Mesenchymal stem cell (in vitro differentiated cells and primary cell): ENCODE measurements at regions not wholly inside any gene's neighbourhood (a gene's known extent, or its start where the extent isn't known, plus 50 kb on each side); places are given as distances from the start of the nearest gene placed in this dataset.

Experiments used
- DNase-seq: peaks from one replicate; pipeline ENCODE4 v3.0.0-alpha.2; 2013
- H2AFZ ChIP-seq: one replicate; pipeline ENCODE4 v1.6.1; 2013; ENCODE audit warnings: low read depth, mild to moderate bottlenecking, control low read depth, inconsistent platforms, low read length, moderate library complexity
- H2AK5ac ChIP-seq: 2 replicates; pipeline ENCODE4 v1.6.1; 2013; ENCODE audit warnings: low read length, moderate library complexity, mild to moderate bottlenecking, inconsistent platforms; ENCODE audit not compliant: severe bottlenecking
- H2BK120ac ChIP-seq: one replicate; pipeline ENCODE4 v1.6.1; 2013; ENCODE audit warnings: low read depth, mild to moderate bottlenecking, inconsistent platforms, low read length, moderate library complexity
- H2BK12ac ChIP-seq, 2 experiments: one replicate each; pipeline ENCODE4 v1.6.1; 2013; ENCODE audit warnings: inconsistent platforms in 2 of 2, low read length in 2 of 2, mild to moderate bottlenecking in 2 of 2, moderate library complexity in 2 of 2, control low read depth in 1 of 2
- H2BK15ac ChIP-seq: one replicate; pipeline ENCODE4 v1.6.1; 2013; ENCODE audit warnings: mild to moderate bottlenecking, low read depth, inconsistent platforms; ENCODE audit not compliant: poor library complexity, severe bottlenecking
- H2BK5ac ChIP-seq: 2 replicates; pipeline ENCODE4 v1.6.1; 2013; ENCODE audit warnings: low read depth, mild to moderate bottlenecking, low read length, control low read depth, inconsistent platforms; ENCODE audit not compliant: poor library complexity, severe bottlenecking
- H3K14ac ChIP-seq, 2 experiments: one replicate each; pipeline ENCODE4 v1.6.1; 2013; ENCODE audit warnings: inconsistent platforms in 2 of 2, low read length in 2 of 2, control low read depth in 1 of 2, mild to moderate bottlenecking in 1 of 2, moderate library complexity in 1 of 2
- H3K18ac ChIP-seq, 2 experiments: one replicate each; pipeline ENCODE4 v1.6.1; 2013; ENCODE audit warnings: inconsistent platforms in 2 of 2, low read length in 2 of 2, control low read depth in 1 of 2, low read depth in 1 of 2, mild to moderate bottlenecking in 1 of 2
- H3K23ac ChIP-seq, 2 experiments: one replicate each; pipeline ENCODE4 v1.6.1; 2013; ENCODE audit warnings: inconsistent platforms in 2 of 2, low read length in 2 of 2, mild to moderate bottlenecking in 2 of 2, moderate library complexity in 2 of 2, control low read depth in 1 of 2
- H3K27ac ChIP-seq: 2 replicates; pipeline ENCODE4 v1.5.1; 2013; ENCODE audit warnings: mild to moderate bottlenecking, moderate library complexity, low read length, control low read depth, inconsistent platforms; ENCODE audit not compliant: poor library complexity, severe bottlenecking
- H3K27me3 ChIP-seq, 2 experiments: 2 replicates each; pipeline versions ENCODE4 v1.6.1 to v1.7.0; 2013; ENCODE audit warnings: low read length in 2 of 2, mild to moderate bottlenecking in 2 of 2, moderate library complexity in 2 of 2, control low read depth in 1 of 2, inconsistent platforms in 1 of 2; ENCODE audit not compliant: control insufficient read depth in 1 of 2, insufficient read depth in 1 of 2
- H3K36me3 ChIP-seq, 2 experiments: 2 replicates each; pipeline versions ENCODE4 v1.6.1 to v1.7.0; 2013; ENCODE audit warnings: low read length in 2 of 2, control low read depth in 1 of 2, inconsistent platforms in 1 of 2, low read depth in 1 of 2, mild to moderate bottlenecking in 1 of 2; ENCODE audit not compliant: insufficient read depth in 2 of 2, control insufficient read depth in 1 of 2
- H3K4ac ChIP-seq, 2 experiments: one replicate each; pipeline ENCODE4 v1.6.1; 2013; ENCODE audit warnings: inconsistent platforms in 2 of 2, low read length in 2 of 2, mild to moderate bottlenecking in 2 of 2, moderate library complexity in 2 of 2, control low read depth in 1 of 2, low read depth in 1 of 2
- H3K4me1 ChIP-seq: 2 replicates; pipeline ENCODE4 v1.6.1; 2013; ENCODE audit warnings: low read depth, low read length, control low read depth; ENCODE audit not compliant: control insufficient read depth, insufficient read depth
- H3K4me2 ChIP-seq: 2 replicates; pipeline ENCODE4 v1.6.1; 2013; ENCODE audit warnings: low read length, mild to moderate bottlenecking, inconsistent platforms; ENCODE audit not compliant: poor library complexity, severe bottlenecking
- H3K4me3 ChIP-seq, 2 experiments: 2 replicates each; pipeline versions ENCODE4 v1.5.1 to v1.7.0; 2013; ENCODE audit warnings: low read length in 2 of 2, mild to moderate bottlenecking in 2 of 2, control low read depth in 1 of 2, low read depth in 1 of 2; ENCODE audit not compliant: insufficient read depth in 1 of 2
- H3K79me1 ChIP-seq: replicated peaks from 2 replicates; pipeline ENCODE4 v1.6.1; 2013; ENCODE audit warnings: mild to moderate bottlenecking, control low read depth, low read length, inconsistent platforms; ENCODE audit not compliant: poor library complexity, severe bottlenecking
- H3K9ac ChIP-seq: 2 replicates; pipeline ENCODE4 v1.7.0; 2013; ENCODE audit warnings: mild to moderate bottlenecking, low read length, moderate library complexity
- H3K9me3 ChIP-seq: 2 replicates; pipeline ENCODE4 v1.7.0; 2013; ENCODE audit warnings: mild to moderate bottlenecking, low read length; ENCODE audit not compliant: control insufficient read depth
- H4K8ac ChIP-seq: one replicate; pipeline ENCODE4 v1.6.1; 2013; ENCODE audit warnings: inconsistent platforms, mild to moderate bottlenecking, low read length, moderate library complexity
- H4K91ac ChIP-seq: one replicate; pipeline ENCODE4 v1.6.1; 2013; ENCODE audit warnings: mild to moderate bottlenecking, low read length, inconsistent platforms
- WGBS: methylation state at CpG from one replicate; pipeline ENCODE4 v1.1.7; 2013; ENCODE audit warnings: mixed read lengths; 5-methylcytosine and 5-hydroxymethylcytosine counted together

GRCh38 chr14:48350971-48351370 lies 675.6 kb upstream of the MDGA2 start:
- Histone ChIP-seq H3K18ac (no peak overlapping the region), H3K9ac (no peak overlapping the region), H3K14ac (no peak overlapping the region), H3K27ac (no peak overlapping the region), H2AFZ (no peak overlapping the region), H2BK120ac (no peak overlapping the region), H3K23ac (no peak overlapping the region), H4K8ac (no peak overlapping the region), H3K9me3 (no peaks in the 10 kb centered on the region), H3K36me3 (no peaks in the 10 kb centered on the region), H2BK5ac (no peak overlapping the region), H3K27me3 (no peaks in the 10 kb centered on the region), H3K4me2 (no peak overlapping the region), H2BK12ac (no peak overlapping the region), H3K4me3 (no peak overlapping the region), H3K4ac (no peak overlapping the region), H4K91ac (no peak overlapping the region), H2BK15ac (no peak overlapping the region), H3K4me1 (no peaks in the 10 kb centered on the region), H3K79me1 (no peaks in the 10 kb centered on the region), H2AK5ac (no peak overlapping the region)
- peak; percentile 45 for DNase-seq
- 9% methylated on average over 2 of the region's 2 CpGs for WGBS

GRCh38 chr14:48349689-48350088 lies 674.3 kb upstream of the MDGA2 start:
- Histone ChIP-seq H3K9me3 (no peaks in the 10 kb centered on the region), H2BK5ac (no peak overlapping the region), H2AK5ac (no peak overlapping the region), H3K4ac (no peak overlapping the region), H3K9ac (no peak overlapping the region), H3K4me2 (no peak overlapping the region), H3K18ac (no peak overlapping the region), H3K27ac (no peak overlapping the region), H3K4me1 (no peaks in the 10 kb centered on the region), H3K4me3 (no peak overlapping the region), H3K79me1 (no peaks in the 10 kb centered on the region), H2BK120ac (no peak overlapping the region), H2BK12ac (no peak overlapping the region), H2AFZ (no peak overlapping the region), H2BK15ac (no peak overlapping the region), H4K91ac (no peak overlapping the region), H3K14ac (no peak overlapping the region), H3K27me3 (no peaks in the 10 kb centered on the region), H3K23ac (no peak overlapping the region), H3K36me3 (no peaks in the 10 kb centered on the region), H4K8ac (no peak overlapping the region)
- 70% methylated on average over 2 of the region's 2 CpGs for WGBS
- no peak for DNase-seq

GRCh38 chr14:48341069-48341468 lies 665.7 kb upstream of the MDGA2 start:
- Histone ChIP-seq H3K27ac (no peak overlapping the region), H3K36me3 (no peaks in the 10 kb centered on the region), H3K9ac (no peak overlapping the region), H2AK5ac (no peak overlapping the region), H4K91ac (no peak overlapping the region), H3K4me3 (no peak overlapping the region), H3K18ac (no peak overlapping the region), H4K8ac (no peak overlapping the region), H3K79me1 (no peaks in the 10 kb centered on the region), H2BK5ac (no peak overlapping the region), H2BK120ac (no peak overlapping the region), H3K14ac (no peak overlapping the region), H3K23ac (no peak overlapping the region), H2BK15ac (no peak overlapping the region), H3K27me3 (no peaks in the 10 kb centered on the region), H3K4ac (no peak overlapping the region), H3K9me3 (no peaks in the 10 kb centered on the region), H2AFZ (no peak overlapping the region), H2BK12ac (no peak overlapping the region), H3K4me1 (no peaks in the 10 kb centered on the region), H3K4me2 (no peak overlapping the region)
- DNase-seq: no peak
- 100% methylated on average over 1 of the region's 1 CpG for WGBS

GRCh38 chr14:48333221-48333920 lies 658.0 kb upstream of the MDGA2 start:
- H2AFZ ChIP-seq: no peak overlapping the region
- H3K27me3 ChIP-seq: no peaks in the 10 kb centered on the region
- H3K14ac ChIP-seq: no peak overlapping the region
- no peak overlapping the region for H3K4ac ChIP-seq
- no peak overlapping the region for H2BK15ac ChIP-seq
- no peaks in the 10 kb centered on the region for H3K79me1 ChIP-seq
- no peak overlapping the region for H3K4me3 ChIP-seq
- no peak overlapping the region for H3K27ac ChIP-seq
- H4K91ac ChIP-seq: no peak overlapping the region
- no peak overlapping the region for H2BK5ac ChIP-seq
- H3K4me1 ChIP-seq: no peaks in the 10 kb centered on the region
- no peak overlapping the region for H2AK5ac ChIP-seq
- H3K23ac ChIP-seq: no peak overlapping the region
- H4K8ac ChIP-seq: no peak overlapping the region
- H3K9me3 ChIP-seq: no peaks in the 10 kb centered on the region
- DNase-seq: peak; percentile 64
- H3K18ac ChIP-seq: no peak overlapping the region
- no peak overlapping the region for H2BK12ac ChIP-seq
- H3K4me2 ChIP-seq: no peak overlapping the region
- H3K36me3 ChIP-seq: no peaks in the 10 kb centered on the region
- no peak overlapping the region for H2BK120ac ChIP-seq
- H3K9ac ChIP-seq: no peak overlapping the region
- no CpG with 5 or more reads among the region's 2 CpGs for WGBS
